Kidney glomerular epithelial cell (primary cell): ENCODE measurements at regions not wholly inside any gene's neighbourhood (a gene's known extent, or its start where the extent isn't known, plus 50 kb on each side); places are given as distances from the start of the nearest gene placed in this dataset.
A peak's percentile ranks its signal among the peaks of the same experiment; 100 is the strongest.

Experiments
- DNase-seq: peaks from one replicate; lab custom pipeline; 2025; lab: John Stamatoyannopoulos, UW

DNA sequence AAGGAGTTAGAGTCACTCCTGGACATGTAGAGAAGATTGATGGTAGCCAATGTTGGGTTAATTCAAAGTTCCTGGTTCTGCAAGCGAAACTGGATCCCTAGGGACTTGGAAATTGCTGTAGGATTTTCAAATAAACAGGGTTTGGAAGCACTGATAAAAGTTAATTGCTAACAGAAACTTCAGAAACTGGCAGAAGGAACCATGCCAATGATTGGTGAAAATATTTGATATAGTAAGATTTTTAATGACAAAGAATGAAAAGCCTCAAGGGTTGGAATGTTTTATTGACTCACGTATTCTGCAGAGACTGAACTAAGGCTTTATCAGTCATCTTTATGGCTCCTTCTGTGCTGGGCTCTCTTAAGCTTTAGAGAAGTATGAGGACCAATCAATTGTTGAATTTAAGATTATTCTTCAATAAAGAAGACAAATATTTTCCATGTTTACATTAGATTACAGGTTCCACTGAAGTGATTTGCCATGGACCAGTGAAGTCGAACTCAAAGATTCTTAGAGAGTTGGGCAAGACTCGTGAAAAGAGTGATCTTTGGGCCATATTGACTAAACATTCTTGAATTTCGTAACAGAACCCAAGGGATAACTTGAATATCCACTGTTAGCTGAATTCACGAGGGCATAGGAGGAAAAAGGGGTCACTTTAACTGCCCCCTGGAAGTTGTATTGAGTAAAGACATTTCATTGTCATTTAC, 371.4 kb downstream of the HDGFL1 start:
- DNase-seq, result no peak

DNA sequence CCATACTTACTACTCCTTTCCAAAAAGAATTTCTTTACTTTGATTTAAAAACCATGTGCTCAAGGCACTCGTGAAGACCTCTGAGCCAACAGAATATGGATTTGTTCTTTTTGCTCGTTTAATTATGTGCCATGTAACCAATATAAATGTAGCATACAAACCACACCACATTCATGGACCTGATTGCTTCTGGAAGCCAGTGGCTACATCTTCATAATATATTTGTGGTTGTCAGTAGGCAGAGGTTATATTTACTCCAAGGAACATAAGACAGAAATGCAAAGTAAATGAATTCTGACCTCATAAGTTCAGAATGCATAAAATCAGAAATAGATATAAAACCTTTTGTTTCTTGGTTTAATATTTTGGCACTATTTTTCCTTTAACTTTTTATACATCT, 373.0 kb downstream of the HDGFL1 start:
- DNase-seq, result no peak

DNA sequence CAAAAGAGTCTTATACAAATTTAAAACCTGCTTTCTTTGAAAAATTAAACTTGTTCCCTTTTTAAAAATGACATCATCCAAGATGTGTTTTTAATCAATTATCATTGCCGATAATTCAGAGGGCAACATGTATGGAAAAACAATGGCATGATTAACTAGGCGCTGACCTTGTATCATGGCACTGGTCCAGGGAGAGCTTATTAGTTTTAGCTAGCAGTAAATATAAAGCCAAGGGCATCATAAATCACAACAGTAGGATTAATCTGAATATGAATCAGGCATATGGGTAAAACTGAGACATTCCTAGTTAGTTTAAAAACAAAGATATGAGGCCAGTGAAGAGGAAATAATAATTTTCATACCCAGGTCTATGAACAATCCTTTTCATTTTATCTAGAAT, 374.0 kb downstream of the HDGFL1 start:
- DNase-seq, result no peak

DNA sequence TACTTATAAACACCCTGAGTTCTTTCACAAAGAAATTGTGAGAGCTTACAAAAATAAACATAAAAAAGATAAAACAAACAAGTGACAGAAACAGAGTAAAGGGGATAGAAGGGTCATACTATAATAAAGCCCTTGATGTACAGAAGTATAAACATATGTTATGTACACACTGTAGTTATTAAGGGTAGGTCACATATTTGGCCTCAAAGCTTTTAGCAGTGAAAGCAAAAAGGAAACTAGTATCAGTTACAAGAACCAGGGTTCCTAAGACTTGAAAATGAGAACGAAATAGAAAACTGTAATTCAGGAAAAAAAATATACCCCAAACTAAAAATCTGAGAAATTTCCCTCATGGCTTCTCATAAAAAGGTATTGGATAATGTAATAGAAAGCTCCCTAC, 380.6 kb downstream of the HDGFL1 start:
- no peak for DNase-seq

DNA sequence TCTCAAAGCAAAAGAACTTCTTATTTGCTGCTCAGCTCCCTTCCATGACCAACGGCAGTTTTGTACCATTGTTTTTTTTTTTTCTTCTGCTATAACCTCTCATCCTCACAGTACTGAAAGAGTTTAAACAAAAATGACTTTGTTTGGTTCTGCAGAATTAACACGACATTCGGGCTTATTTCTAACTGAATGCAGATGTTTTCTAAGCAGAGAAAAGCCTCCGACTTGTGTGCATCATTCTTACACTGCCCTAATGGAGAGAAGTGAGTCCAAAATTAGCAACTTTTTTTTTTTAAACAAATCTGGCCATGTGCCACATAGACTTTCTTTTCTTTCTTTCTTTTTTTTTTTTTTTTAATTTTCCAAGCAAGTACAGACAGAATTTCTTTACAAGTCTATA, 382.7 kb downstream of the HDGFL1 start:
- no peak for DNase-seq

DNA sequence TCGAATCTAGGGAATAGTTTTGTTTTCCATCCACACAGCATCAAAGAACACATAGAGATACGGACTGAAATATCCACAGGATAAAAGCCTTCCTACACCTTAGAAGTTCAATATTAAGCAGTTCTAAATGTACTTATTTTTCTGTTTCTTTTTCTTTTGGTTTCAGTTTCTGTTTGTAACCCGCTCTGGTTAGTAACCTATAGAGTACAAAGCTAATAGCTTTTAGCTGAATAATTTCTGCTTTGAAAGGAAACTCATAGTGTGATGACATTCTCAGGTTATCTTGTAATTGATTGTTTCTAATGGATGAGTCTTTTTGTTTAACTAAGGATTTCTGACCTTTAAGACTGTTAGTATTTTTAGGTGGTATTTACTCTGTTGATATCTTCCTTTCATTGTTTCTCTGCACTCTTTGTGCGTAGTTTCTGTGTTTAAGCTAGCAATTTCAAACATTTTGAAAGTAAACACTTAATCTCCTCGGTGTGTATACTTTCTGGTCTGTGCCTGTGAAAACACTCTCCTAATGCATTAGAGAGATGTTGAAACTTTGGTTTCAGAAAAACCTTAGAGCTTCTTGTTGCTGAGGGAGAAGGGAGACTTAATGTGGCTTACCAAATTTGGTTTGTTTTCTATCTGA, 385.5 kb downstream of the HDGFL1 start:
- DNase-seq, result peak; percentile 47

GRCh38 chr6:22956029-22956681, 386.8 kb downstream of the HDGFL1 start:
- DNase-seq, result peak; percentile 31

DNA sequence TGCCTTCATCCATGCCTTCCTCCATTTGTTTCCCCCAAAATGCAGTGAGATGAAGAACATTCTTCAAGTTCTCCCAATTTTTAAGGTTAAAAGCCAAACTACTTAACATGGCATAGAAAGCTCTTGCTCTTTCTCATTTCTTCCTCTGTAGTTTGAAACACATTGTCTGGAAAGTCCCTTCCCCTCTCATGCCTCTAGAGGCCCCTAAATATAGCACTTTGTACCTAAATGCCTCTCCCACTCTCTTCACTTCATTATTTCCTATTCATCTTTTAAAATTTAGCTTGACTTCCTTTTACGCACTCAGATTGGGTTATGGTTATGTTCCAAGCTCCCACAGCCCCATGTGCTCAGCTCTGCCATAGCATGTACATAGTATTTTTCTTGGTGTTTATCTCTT, 389.3 kb downstream of the HDGFL1 start:
- no peak for DNase-seq

DNA sequence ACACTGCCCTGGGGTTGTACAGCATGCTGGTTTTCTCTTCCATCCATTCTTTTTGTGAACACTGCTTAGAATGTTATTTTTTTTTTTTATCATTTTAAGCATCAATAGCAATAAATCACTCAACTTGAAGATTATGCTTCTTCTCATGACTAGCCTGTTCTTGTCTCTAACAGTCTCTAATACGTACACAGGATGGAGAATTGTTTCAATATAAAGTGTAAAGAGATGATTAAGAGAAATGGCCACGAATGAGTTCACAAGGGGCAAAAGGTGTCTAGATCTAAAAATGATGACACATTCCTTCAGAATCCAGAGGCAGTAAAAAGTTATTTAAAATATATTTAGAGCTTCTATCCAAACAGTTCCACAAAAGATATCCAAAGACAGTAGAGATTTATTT, 390.2 kb downstream of the HDGFL1 start:
- DNase-seq, result no peak

DNA sequence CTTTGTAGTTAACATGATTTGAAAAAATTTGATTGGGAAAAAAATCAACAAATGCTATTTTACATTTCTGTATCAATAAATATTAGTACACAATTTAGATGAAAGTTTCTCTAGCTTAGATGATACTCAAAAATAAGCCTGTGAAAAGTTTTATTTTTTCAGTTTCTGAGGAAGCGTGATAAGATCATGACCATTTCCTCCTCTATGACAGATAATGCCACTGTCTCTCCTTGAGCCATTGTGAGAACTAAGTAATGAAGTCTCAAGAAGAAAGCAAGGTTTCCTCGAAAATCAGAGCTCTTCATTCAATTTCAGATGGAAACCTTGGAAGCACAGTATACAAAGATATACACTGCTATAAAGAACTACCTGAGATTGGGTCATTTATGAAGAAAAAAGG, 395.0 kb downstream of the HDGFL1 start:
- DNase-seq, result no peak

GRCh38 chr6:22965889-22966288, 396.5 kb downstream of the HDGFL1 start:
- no peak for DNase-seq

DNA sequence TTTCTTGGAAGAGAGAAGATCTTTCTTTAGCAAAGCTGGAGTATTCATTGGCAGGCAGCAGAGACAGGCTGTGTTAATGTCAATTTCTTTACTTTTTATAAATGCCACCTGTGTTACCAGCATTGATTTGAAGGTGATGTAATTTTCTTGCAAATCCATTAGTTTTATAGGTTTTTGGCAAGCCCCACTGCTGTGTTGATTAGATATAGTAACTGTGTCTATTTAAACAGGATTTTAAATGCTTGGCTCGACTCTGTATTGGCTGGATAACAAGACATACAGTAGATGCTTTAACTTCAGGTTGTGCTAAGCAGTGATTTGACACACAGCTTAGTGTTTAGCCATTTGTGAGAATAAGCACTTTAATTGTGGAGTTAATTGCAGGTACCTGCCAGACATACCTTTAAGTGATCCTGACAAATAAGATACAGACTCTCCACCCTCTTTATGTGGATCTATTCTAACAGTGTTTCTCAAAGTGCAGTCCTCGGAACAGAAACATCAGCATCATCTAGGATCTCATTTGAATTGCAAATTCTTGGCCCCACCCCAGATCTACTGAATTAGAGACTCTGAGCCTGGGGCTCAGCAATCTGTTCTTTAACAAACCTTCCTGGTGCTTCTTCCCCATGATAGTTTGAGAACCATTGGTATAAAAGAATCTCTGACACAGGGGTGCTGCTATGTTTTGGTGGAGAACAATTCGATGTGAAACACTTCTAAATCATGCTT, 397.5 kb downstream of the HDGFL1 start:
- no peak for DNase-seq

DNA sequence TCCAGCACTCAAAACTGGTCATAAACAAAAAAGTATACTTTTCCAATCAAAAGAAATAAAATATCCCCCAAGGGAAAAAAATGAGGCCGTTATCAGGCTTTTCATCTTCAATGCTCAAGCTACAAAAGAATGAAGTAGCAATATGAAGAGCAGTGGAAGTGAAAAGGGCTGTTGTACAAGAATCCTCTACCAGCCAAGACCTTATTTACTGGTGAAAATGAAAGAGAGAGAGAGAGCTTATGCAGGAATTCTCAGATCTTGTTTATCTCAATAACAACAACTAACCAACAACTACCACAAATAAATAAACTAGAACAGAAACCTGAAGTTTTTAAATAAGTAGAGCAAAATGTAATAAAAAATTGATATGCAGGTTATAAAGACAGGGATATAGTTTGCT, 400.6 kb downstream of the HDGFL1 start:
- DNase-seq, result no peak

DNA sequence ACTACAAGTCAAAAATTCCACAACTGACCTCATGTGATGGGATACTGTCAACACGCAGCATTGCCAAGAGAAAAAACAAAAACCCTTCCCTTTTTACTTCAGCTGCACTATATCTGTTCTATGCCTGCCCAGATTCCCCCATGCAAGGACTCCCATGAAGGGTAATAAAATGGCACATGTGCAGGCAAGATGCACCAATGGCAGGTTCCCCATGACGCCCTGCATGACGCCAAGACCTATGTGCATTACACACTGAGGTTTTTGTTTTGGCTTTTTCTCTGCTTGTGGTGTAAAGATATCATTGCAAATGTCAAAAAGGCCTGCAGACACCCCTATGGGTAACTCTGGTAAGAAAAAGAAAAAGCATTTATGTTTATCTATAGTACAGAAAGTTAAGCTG, 403.4 kb downstream of the HDGFL1 start:
- DNase-seq, result no peak

- no peak for DNase-seq
These were observed 405.7 kb downstream of the HDGFL1 start for GRCh38 chr6:22975079-22975478.

- DNase-seq, result no peak
These were observed 411.1 kb downstream of the HDGFL1 start for GRCh38 chr6:22980446-22980845.

DNA sequence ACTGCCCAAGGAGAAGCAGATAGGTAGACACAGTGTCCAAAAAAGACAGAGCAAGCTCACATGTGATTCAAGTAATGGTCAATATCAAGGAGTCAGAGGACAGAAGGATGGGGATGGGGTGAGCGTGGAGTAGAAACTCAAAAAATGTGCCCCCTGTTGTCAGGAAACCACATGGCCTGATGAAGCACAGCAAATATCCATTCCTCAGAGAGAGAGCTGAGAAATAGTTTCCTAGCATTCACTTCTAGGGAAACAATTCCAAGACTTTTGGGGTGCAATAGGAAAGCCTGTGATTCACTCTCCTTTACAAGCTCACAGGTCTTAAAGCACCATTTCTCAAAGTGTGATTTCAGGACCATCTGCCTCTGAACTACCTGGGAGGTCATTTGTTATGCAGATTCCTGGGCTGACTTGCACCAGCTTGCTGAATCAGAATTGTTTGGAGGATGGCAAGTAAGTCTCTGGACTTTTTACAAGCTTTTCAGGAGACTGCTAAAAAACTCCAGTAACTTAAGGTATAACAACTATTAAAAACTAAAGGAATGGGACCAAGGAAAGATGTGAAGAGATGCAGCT, 432.8 kb downstream of the HDGFL1 start:
- DNase-seq, result no peak

DNA sequence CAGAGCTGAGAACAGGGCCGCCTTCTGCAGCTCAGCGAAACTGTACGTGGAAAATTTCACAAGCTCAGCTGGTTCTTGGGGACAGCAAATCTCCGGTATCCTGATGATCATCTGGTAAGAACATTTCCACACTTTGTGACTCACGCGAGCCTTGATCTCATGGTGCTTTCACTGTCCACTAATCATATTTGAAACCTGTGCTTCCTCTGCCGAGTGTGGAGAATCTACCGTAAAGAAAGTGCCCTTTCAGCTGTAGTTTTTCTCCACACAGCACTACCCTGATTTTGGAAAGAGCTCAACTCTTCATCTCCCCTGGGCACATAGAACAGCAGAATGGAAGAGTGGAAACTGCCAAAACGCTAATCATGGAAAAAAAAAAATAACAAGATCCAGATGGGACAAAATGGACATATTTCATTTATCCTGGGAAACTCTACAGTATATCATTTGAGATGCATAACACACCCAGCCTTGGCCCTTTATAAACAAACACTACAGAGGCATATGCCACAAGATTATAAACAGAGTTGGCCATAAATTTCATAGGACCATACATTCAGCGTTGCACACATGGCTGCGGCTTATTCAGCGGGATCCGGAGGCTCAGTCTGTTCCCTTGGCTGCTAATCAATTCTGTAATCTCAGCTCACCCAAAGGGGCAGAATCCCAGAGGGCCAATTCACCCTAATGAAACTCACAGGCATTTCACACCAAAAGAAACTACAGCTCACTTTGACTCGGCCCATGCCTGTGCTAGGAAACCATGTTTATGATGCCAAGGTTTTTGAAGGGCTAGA, 434.5 kb downstream of the HDGFL1 start:
- no peak for DNase-seq

DNA sequence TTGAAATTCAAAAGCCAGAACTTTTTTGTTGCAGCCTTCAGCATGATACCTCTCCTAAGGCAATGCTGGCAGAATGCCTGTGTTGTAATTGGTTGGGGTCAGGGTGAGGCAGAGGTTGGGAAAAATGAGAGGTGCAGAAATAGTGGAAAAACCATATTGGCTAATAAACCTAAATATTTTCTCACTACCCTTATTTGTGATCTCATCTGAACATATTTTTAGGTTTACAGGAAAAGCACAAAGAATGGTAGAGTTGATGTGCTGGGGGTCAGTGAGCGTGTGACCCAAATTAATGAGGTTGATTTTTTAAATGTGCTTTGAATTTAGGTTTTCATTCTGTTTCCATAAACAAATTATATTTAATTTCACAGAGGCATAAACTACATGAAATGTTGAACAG, 437.3 kb downstream of the HDGFL1 start:
- DNase-seq, result no peak

DNA sequence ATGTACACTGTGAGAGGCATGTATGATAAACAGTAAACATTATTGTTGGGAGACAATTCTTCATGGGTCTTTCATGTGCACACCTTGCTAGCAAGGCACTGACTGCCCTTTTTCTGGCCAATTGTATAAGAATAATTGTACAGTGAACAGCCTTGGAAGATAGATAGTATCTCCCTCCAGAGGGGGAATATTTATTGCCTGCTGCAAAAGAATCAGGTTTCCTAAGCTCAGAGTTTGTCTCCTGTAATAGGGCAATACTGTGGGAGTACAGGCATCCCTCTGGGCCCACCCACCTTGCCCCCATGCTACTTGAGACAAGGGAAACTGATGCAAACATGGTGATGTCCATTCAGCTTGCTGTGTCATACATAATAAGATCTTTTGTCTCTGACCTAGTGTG, 442.2 kb downstream of the HDGFL1 start:
- no peak for DNase-seq

- DNase-seq, result no peak
These were observed 444.4 kb downstream of the HDGFL1 start for GRCh38 chr6:23013776-23014175.

GRCh38 chr6:23016696-23017095, 447.3 kb downstream of the HDGFL1 start:
- no peak for DNase-seq
